SKM-1 (cell line): ENCODE measurements at regions not wholly inside any gene's neighbourhood (a gene's known extent, or its start where the extent isn't known, plus 50 kb on each side); places are given as distances from the start of the nearest gene placed in this dataset.
"Not testable (repeated sequence)": the region's sequence is repeated elsewhere in the genome, so short reads cannot be mapped to it uniquely, and the experiment has no call there.

Experiments used
- DNase-seq: peaks from one replicate; lab custom pipeline; 2025; ENCODE audit not compliant: unreplicated experiment; lab: John Stamatoyannopoulos, UW

GRCh38 chr2:34254272-34254878, 655.3 kb upstream of the FAM98A start:
- DNase-seq, result no peak

- no peak for DNase-seq
These were observed 653.0 kb upstream of the FAM98A start for GRCh38 chr2:34252111-34252510.

- no peak for DNase-seq
These were observed 652.5 kb upstream of the FAM98A start for GRCh38 chr2:34251578-34251977.

DNA sequence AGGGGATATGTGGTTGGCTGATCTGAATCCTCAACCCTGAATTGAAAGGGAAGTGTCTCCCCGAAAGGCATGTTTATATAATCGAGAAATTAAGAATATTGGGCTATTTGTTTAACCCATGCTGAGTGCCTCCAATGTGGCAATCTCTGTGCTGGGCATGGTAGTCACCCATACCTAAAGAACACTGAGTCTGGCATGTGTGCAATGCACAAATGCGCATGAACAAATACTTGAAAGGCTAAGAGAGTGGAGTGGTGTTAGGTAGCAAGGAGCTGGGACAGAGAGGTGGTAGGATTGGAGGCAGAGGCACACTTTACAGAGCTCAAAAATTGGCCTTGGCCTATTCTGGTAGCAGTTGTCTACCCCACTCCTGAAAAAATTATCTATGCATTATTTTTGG, 645.1 kb upstream of the FAM98A start:
- no peak for DNase-seq

DNA sequence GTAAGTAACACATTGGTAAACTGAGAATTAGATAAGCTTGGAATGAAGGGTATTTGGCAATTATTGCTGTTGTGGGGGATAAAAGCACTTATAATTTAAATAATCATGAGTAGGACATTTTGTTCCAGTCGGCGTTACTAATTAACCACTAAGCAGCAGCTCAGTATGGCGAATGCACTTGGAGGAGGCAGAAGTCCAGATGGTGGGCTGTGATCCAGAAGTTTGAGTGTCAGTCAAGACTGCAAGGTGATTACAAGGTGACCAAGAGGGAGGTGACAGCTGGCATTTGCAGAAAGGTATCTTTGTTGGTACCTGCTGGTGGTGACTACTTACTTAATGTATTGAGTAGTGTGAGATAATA, 643.6 kb upstream of the FAM98A start:
- no peak for DNase-seq

- no peak for DNase-seq
These were observed 643.0 kb upstream of the FAM98A start for GRCh38 chr2:34241905-34242762.

GRCh38 chr2:34239511-34239910, 640.4 kb upstream of the FAM98A start:
- DNase-seq, result no peak

GRCh38 chr2:34234823-34235222, 635.7 kb upstream of the FAM98A start:
- DNase-seq, result no peak

DNA sequence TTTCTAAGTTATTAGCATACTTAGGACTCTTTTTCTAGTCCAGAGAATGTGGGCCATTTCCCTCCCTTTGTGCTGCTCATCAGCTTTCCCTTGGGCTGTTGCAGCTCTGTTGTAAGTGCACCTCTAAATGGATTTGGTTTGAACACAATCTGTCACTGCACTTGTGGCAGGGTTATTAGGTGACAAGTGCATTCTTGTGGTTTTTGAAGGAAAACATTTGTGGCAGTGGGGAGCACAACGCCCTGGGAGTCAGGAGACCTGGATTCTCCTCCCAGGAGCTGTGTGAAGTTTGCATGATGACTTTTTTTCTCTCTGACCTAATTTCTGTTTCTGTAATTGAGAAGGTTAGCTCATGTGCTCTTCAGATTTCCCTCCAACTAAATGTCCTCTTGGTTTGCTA, 630.9 kb upstream of the FAM98A start:
- no peak for DNase-seq

DNA sequence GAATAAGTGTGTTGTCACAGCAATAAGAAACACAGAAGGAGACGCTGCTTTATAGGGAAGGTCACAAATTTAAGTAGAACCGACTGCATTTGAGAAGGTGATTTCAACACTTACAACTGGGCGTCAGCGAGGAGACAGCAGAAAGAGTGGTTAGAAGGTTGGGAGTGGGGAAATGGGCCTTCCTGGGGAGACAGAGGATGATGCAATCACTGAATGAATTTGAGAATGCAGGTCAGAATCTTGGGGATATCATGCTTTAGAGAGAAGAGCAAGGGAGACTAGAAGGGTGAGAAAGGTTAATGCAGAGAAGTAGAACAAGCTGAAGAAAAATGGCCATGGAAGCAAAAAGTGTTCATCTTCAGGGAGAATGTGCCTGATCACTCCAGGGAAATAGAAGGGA, 616.1 kb upstream of the FAM98A start:
- peak; percentile 9 for DNase-seq

GRCh38 chr2:34210382-34210781, 611.3 kb upstream of the FAM98A start:
- DNase-seq, result not testable (repeated sequence)

GRCh38 chr2:34204560-34204959, 605.5 kb upstream of the FAM98A start:
- no peak for DNase-seq

DNA sequence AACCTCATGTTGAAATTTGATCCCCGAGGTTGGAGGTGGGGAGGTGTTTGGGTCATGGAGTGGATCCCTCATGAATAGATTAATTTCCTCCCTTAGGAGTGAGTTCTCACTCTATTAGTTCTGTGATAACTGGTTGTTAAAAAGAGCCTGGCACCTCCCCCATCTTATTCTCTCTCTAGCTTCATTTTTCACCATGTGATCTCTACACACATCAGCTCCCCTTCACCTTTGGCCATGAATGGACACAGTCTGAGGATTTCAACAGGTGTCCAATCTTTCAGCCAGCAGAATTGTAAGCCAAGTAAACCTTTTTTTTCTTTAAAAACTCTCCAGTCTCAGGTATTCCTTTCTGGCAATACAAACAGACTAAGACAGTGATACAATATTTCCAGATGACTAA, 602.0 kb upstream of the FAM98A start:
- no peak for DNase-seq

DNA sequence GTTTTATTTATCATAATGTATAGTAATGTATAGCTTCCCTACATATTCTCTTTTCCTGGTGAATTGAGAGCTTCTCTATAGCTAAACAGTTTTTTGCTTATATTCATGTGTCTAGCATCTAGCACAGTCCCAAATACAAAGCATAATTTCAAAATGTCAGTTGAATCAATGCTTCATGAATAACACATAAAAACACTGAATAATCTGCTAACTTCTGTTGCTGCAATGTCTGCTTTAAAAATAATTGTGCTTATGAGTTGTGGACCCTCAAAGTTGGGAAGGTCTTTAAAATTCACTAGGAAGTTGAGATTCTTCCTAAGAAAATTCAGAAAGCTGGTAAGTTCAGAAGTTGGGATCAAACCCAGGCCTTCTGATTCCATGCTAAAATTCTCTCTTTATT, 600.9 kb upstream of the FAM98A start:
- DNase-seq, result no peak

GRCh38 chr2:34193164-34193563, 594.1 kb upstream of the FAM98A start:
- no peak for DNase-seq

DNA sequence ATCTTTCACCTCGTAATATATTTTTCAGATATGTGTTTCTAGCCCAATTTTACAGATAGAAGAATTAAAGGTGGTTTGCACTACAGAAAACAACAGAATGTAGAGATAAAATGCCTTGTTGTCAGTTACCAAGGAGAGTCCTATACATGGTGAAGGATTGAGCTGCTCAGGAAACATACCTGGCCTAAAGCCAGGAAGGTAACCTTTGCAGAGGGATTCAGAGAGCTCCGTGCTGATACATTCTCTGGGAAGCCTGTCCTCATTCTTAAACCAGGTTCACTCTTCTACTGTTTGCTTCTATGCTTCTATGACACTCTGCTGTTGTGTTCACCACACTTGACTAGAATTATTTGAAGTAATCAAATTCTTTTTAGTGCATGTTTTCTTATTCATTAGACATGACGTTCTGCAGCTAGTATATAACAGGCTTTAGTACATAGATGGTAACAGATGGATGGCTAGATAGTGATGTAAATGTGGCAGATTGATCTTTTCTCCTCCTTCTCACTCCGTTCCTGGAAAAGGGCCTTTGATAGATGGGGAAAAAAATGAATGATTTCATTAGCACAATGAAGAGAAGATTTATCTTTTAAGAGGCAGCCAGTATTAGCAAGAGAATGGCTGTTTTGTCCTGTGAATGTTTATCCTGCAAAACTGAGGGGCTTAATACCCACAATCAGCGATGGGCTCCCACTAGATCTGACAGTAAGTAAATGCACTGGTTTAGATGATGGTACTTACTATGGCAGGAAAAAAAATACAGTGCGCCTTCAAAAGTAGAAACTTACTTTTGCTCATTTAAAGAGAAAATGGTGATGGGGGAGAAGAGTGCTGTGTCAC, 589.6 kb upstream of the FAM98A start:
- no peak for DNase-seq

DNA sequence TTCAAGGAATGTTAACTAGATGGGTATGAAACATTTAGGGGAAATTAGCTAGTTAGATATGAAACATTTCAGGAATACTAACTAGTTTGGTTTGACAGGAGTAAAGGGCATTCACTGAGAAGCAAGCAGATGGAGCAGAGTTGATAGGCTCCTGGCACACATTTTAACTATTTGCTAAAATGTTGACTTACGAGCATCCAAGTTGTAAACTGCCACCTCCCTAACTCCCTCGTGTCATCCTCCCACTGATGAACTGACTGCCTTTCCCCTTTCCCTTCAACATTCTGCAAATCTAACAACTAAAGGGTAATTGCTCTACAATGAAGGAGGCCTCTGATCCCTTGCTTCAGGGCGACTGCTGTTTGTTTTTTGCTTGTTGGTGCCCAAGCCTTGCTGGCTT, 580.4 kb upstream of the FAM98A start:
- no peak for DNase-seq

- no peak for DNase-seq
These were observed 579.4 kb upstream of the FAM98A start for GRCh38 chr2:34178482-34178881.

GRCh38 chr2:34176693-34177092, 577.6 kb upstream of the FAM98A start:
- DNase-seq, result no peak

GRCh38 chr2:34174506-34174905, 575.4 kb upstream of the FAM98A start:
- no peak for DNase-seq

- no peak for DNase-seq
These were observed 563.1 kb upstream of the FAM98A start for GRCh38 chr2:34162231-34162630.

- no peak for DNase-seq
These were observed 562.5 kb upstream of the FAM98A start for GRCh38 chr2:34161549-34161948.
